ENCODE measurements at regions not wholly inside any gene's neighbourhood (a gene's known extent, or its start where the extent isn't known, plus 50 kb on each side); places are given as distances from the start of the nearest gene placed in this dataset.
A peak's percentile ranks its signal among the peaks of the same experiment; 100 is the strongest.

DNA sequence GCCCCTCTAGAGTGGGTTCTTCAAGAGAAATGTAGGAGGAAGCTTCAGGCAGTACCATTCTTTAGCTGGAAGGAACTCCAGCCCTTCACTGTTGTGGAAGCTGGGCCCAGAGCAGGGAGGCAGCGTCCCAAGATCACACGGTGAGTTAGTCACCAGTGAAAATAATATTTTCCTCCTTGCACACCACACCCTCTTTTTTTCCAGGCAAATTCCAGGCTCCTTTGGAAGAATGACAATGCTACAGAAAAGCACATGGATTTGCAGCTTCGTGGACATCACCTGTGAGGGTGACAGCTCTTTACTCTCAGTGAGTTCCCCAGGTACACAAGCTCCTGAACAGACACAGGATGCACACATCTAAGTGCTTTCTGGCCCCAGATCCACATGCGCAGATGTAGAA is 157.1 kb downstream of the COL6A3 start:
- ChIA-PET POLR2A (interaction anchor here (1.0 kb wide), 1 partner anchor 34 kb away, joined by 4 read pairs; no protein-coding TSS in a partner anchor), CTCF (interaction anchor here (1.1 to 3.1 kb wide), 4 partner anchors 12 to 315 kb away, joined by 4 to 10 read pairs (median 4); no protein-coding TSS in a partner anchor)
- ATAC-seq, result peak; percentile 39 to 43; a peak in 2 of 6 replicates
- Histone ChIP-seq H3K4me2 (peak overlapping the region; percentile 34; the same call in 2 of the 3 replicates), H3K27ac (peak overlapping the region; percentile 44 to 65), H3K4me3 (no peak overlapping the region), H3K9me3 (no peaks in the 10 kb centered on the region), H3K4me1 (peaks cover 42% of the 10 kb centered on the region)
- TF ChIP-seq MAZ (IDR thresholded peaks at IDR 0.05; ENCODE audit: borderline replicate concordance, low read depth, low read length), result no peak
- no peak for TF ChIP-seq FOSB (CRISPR knock-in tag; IDR thresholded peaks at IDR 0.05)
- TF ChIP-seq RARB (CRISPR knock-in tag; IDR thresholded peaks at IDR 0.05), result no peak
- TF ChIP-seq, protein P1, sequence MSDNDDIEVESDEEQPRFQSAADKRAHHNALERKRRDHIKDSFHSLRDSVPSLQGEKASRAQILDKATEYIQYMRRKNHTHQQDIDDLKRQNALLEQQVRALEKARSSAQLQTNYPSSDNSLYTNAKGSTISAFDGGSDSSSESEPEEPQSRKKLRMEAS (IDR thresholded peaks at IDR 0.05), result 0 out of 2 replicates have a peak, but pooled peaks have one; percentile 9
- no peak for DNase-seq (ENCODE audit: low read depth in 1 of 2, low spot score in 1 of 2)
- FAIRE-seq, result no peak
- WGBS (ENCODE audit: missing lambda C conversion rate), result 34% methylated on average over 4 of the region's 4 CpGs

DNA sequence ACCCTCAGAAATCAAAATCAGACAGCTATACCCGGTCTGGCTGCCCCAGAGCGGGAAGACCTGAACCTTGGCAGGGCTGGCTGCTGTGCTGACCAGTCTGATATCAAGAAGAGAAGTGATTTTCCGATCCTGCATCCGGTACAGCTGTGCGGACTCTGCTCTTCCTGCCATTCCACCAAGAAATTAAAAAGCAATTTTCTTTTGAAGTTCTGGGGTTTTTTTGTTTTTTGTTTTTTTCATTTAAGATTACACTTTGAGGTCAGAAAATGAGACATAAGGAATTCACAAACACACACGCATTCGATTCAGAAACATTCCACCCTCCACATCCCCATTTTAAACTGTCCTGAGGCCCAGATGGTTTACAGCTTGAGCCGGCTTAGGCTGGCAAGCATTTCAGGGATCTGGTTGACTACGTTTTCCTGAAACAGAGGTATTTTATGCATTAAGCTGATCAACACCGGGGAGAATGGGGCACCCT is 156.5 kb downstream of the COL6A3 start:
- Histone ChIP-seq H3K4me1 (peaks cover 42% of the 10 kb centered on the region), H3K9me3 (no peaks in the 10 kb centered on the region), H3K27ac (peak overlapping the region; percentile 44 to 65; a peak in 4 of 6 replicates), H3K4me3 (no peak overlapping the region), H3K4me2 (no peak overlapping the region)
- no peak for FAIRE-seq
- WGBS (ENCODE audit: missing lambda C conversion rate), result 90% methylated on average over 10 of the region's 10 CpGs
- no peak for TF ChIP-seq KDM1A (IDR thresholded peaks at IDR 0.05; ENCODE audit: low read depth)
- TF ChIP-seq EHF (CRISPR knock-in tag; IDR thresholded peaks at IDR 0.05), result no peak
- TF ChIP-seq EP300 (IDR thresholded peaks at IDR 0.05), result no peak
- TF ChIP-seq FOXS1 (CRISPR knock-in tag; IDR thresholded peaks at IDR 0.05), result no peak
- TF ChIP-seq, protein P1 (IDR thresholded peaks at IDR 0.05), result no peak
- no peak for TF ChIP-seq RARB (CRISPR knock-in tag; IDR thresholded peaks at IDR 0.05)
- no peak for TF ChIP-seq POLR2A (IDR thresholded peaks at IDR 0.05; ENCODE audit: low read length)
- TF ChIP-seq RCOR1 (IDR thresholded peaks at IDR 0.05; ENCODE audit: low read depth, low read length), result no peak
- no peak for TF ChIP-seq GATA3 (IDR thresholded peaks at IDR 0.05; ENCODE audit: borderline replicate concordance)
- TF ChIP-seq ZNF302 (CRISPR knock-in tag; IDR thresholded peaks at IDR 0.05), result no peak
- TF ChIP-seq HEYL (CRISPR knock-in tag; IDR thresholded peaks at IDR 0.05), result no peak
- no peak for TF ChIP-seq ZFP36 (IDR thresholded peaks at IDR 0.05; ENCODE audit: borderline replicate concordance, partially characterized antibody)
- ChIA-PET CTCF (interaction anchor here (1.1 to 3.1 kb wide), 6 partner anchors 11 to 314 kb away, joined by 3 to 12 read pairs (median 4); no protein-coding TSS in a partner anchor), POLR2A (interaction anchor here (1.0 kb wide), 1 partner anchor 34 kb away, joined by 4 read pairs; no protein-coding TSS in a partner anchor)
- no peak for DNase-seq (ENCODE audit: low read depth in 1 of 2, low spot score in 1 of 2)
- no peak for ATAC-seq

DNA sequence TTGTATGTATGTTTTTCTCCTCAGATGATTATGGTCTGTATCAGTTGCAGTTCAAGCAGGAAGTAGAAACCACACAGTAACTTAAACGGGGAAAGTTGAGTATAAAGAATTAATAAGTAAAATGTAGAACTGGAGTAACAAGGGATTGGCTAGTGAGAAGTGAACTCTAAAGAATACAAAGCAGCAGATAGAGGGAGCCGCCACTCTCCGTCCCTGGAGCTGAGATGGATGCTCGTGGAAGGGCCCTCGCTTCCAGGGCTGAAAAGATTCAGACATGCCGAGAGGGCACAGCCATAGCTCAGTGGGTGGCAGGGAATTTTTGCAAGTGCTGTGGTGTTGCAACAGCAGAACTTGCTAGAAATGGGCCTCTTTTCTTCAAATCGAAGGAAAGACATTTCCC is 155.8 kb downstream of the COL6A3 start:
- 68% methylated on average over 7 of the region's 7 CpGs for WGBS (ENCODE audit: missing lambda C conversion rate)
- Histone ChIP-seq H3K27ac (no peak overlapping the region), H3K4me1 (peaks cover 41% of the 10 kb centered on the region), H3K9me3 (no peaks in the 10 kb centered on the region), H3K4me3 (no peak overlapping the region), H3K4me2 (no peak overlapping the region)
- ChIA-PET CTCF (interaction anchor here (1.1 to 3.1 kb wide), 5 partner anchors 10 to 152 kb away, joined by 3 to 12 read pairs (median 4); no protein-coding TSS in a partner anchor), POLR2A (no interaction called here)
- ATAC-seq (peak in 1 of 2 experiments; percentile 32; a peak in 1 of 6 replicates), FAIRE-seq (no peak), DNase-seq (ENCODE audit: low read depth in 1 of 2, low spot score in 1 of 2) (no peak)
- TF ChIP-seq CEBPB (IDR thresholded peaks at IDR 0.05) (0 out of 4 replicates have a peak, but pooled peaks of 1 of the 2 experiments have one; percentile 14), SREBF2 (IDR thresholded peaks at IDR 0.05) (no peak), RAD21 (conservative IDR thresholded peaks at IDR 0.05 in 1 of 2, IDR thresholded peaks at IDR 0.05 in 1 of 2) (0 out of 5 replicates have a peak, but pooled peaks of 1 of the 2 experiments have one; percentile 21)

DNA sequence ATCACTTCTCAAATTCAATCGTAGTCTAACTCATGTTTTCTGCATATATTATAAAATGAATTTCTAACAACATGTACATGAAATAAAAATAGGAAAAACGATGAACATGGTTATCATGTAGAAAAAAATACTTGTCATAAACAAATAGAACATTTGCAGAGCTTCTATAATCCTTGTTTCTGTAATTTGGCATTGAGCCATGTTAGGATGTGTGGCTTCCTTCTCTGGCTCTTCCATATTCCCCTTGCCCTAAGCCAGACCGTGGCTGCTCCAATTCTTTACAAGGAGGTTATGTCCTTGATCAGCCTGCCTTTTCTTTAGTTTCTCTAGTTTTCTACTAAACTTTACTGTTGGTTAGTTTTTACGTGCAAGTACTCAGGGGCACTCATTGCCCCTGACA is 155.3 kb downstream of the COL6A3 start:
- Histone ChIP-seq H3K9me3 (no peaks in the 10 kb centered on the region), H3K4me3 (no peak overlapping the region), H3K27ac (peak overlapping the region in 1 of 2 experiments; percentile 13; a peak in 1 of 6 replicates), H3K4me2 (no peak overlapping the region), H3K4me1 (peaks cover 41% of the 10 kb centered on the region)
- FAIRE-seq (no peak), DNase-seq (ENCODE audit: low read depth in 1 of 2, low spot score in 1 of 2) (no peak), ATAC-seq (no peak)
- POLR2A ChIA-PET, result no interaction called here
- WGBS (ENCODE audit: missing lambda C conversion rate), result 86% methylated on average over 4 of the region's 4 CpGs
- CTCF ChIA-PET, result interaction anchor here (0.9 to 3.1 kb wide), 4 partner anchors 10 to 152 kb away, joined by 3 to 12 read pairs (median 7); no protein-coding TSS in a partner anchor
- TF ChIP-seq RCOR1 (IDR thresholded peaks at IDR 0.05; ENCODE audit: low read depth, low read length), result no peak
- TF ChIP-seq, protein P2, sequence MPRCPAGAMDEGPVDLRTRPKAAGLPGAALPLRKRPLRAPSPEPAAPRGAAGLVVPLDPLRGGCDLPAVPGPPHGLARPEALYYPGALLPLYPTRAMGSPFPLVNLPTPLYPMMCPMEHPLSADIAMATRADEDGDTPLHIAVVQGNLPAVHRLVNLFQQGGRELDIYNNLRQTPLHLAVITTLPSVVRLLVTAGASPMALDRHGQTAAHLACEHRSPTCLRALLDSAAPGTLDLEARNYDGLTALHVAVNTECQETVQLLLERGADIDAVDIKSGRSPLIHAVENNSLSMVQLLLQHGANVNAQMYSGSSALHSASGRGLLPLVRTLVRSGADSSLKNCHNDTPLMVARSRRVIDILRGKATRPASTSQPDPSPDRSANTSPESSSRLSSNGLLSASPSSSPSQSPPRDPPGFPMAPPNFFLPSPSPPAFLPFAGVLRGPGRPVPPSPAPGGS (IDR thresholded peaks at IDR 0.05), result no peak
- TF ChIP-seq CBX2 (IDR thresholded peaks at IDR 0.05; ENCODE audit: borderline replicate concordance, low read depth), result no peak
- no peak for TF ChIP-seq MYC (IDR thresholded peaks at IDR 0.05; ENCODE audit: borderline replicate concordance, low read length)

Measured in A549 (cell line).